ENCODE measurements at regions not wholly inside any gene's neighbourhood (a gene's known extent, or its start where the extent isn't known, plus 50 kb on each side); places are given as distances from the start of the nearest gene placed in this dataset.

- DNase-seq: no peak
These were observed 80.9 kb upstream of the KLF13 start for GRCh38 chr15:31245756-31246155.

- no peak for DNase-seq
These were observed 79.2 kb upstream of the KLF13 start for GRCh38 chr15:31247404-31247803.

GRCh38 chr15:31248263-31248662 lies 78.4 kb upstream of the KLF13 start:
- DNase-seq: no peak

- DNase-seq: no peak
These were observed 77.7 kb upstream of the KLF13 start for GRCh38 chr15:31248951-31249350.

- DNase-seq: no peak
These were observed 76.6 kb upstream of the KLF13 start for GRCh38 chr15:31250033-31250432.

GRCh38 chr15:31251165-31251564 lies 75.5 kb upstream of the KLF13 start:
- no peak for DNase-seq

- no peak for DNase-seq
These were observed 74.4 kb upstream of the KLF13 start for GRCh38 chr15:31252171-31252785.

- no peak for DNase-seq
These were observed 72.0 kb upstream of the KLF13 start for GRCh38 chr15:31254431-31255175.

GRCh38 chr15:31255176-31255510 lies 71.5 kb upstream of the KLF13 start:
- no peak for DNase-seq

GRCh38 chr15:31255732-31256377 lies 70.8 kb upstream of the KLF13 start:
- no peak for DNase-seq

GRCh38 chr15:31256378-31257265 lies 70.0 kb upstream of the KLF13 start:
- DNase-seq: no peak

- no peak for DNase-seq
These were observed 69.3 kb upstream of the KLF13 start for GRCh38 chr15:31257286-31257685.

- no peak for DNase-seq
These were observed 68.4 kb upstream of the KLF13 start for GRCh38 chr15:31258260-31258659.

GRCh38 chr15:31259562-31260252 lies 66.9 kb upstream of the KLF13 start:
- DNase-seq: no peak

- no peak for DNase-seq
These were observed 65.9 kb upstream of the KLF13 start for GRCh38 chr15:31260646-31261265.

- DNase-seq: no peak
These were observed 65.1 kb upstream of the KLF13 start for GRCh38 chr15:31261266-31262142.

- DNase-seq: no peak
These were observed 64.5 kb upstream of the KLF13 start for GRCh38 chr15:31262143-31262530.

- DNase-seq: no peak
These were observed 63.5 kb upstream of the KLF13 start for GRCh38 chr15:31262901-31263671.

GRCh38 chr15:31263751-31264558 lies 62.7 kb upstream of the KLF13 start:
- DNase-seq: peak; percentile 73
